Stimulated activated CD4-positive, alpha-beta T cell treated with anti-CD3 and anti-CD28 coated beads, Interleukin-12 subunit alpha, Interleukin-12 subunit beta, amount 100 ng/mL, for 48 hours (primary cell): ENCODE measurements at regions not wholly inside any gene's neighbourhood (a gene's known extent, or its start where the extent isn't known, plus 50 kb on each side); places are given as distances from the start of the nearest gene placed in this dataset.
A peak's percentile ranks its signal among the peaks of the same experiment; 100 is the strongest.

Experiments
- DNase-seq, 3 donors: peaks; one replicate each; pipeline ENCODE4 v3.0.0-alpha.2; 2020; ENCODE audit warnings: low read depth in 2 of 3, low spot score in 1 of 3

DNA sequence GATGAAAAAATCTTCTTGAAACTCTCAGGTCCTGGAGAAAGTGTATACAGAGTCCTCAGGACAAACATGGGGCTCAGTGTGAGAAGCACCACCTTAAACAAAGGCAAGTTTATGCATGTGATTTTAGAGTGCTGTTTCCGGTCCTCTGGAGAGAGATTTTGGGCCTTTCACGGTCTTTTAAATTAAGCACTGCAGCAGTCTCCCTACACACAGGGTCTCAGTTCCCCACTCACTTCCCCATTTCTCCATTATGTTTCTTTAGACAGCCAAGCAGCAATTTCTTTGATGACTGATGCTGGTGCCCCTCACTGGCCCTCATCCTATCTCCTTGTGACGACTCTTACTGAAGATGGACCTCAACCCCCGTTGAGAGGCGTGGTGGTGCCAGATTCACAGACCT lies 220.2 kb upstream of the CLINT1 start:
- no peak for DNase-seq

DNA sequence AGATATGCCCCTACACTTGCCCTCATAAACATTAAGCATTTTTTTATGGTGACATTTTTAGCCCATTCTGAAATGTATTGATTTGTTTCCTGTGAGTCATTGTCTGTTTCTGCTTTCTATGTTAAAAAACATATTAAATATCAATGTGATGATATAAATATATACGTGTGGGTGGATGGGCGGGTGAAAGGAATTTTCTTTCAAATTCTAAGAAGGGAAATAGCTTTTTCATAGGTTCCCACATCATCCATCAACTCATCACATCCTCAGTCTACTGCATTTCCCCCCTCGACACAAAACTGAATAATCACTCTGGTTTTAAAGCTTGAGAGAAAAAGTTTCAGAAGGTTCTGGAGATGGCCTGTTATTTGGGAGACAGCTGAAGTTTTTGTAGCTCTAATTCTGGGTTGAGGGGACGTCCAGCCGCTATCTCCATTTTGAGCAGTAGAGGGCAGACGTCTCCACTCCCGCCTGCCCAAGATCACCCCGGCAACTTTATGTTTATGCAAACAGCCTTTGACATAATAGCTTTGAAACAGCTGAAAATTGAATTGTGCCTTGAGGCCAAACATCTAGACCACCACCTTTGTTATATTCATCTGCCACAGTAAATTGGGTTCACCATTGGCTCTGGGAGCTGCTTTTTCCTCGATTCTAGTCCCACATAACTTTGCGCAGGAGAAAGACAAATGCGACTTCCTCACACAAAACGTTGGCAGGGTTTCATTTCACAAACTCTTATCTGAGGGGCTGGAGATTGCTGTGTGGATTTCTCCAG lies 216.2 kb upstream of the CLINT1 start:
- DNase-seq = peak; percentile 19 to 44 (median 22)

DNA sequence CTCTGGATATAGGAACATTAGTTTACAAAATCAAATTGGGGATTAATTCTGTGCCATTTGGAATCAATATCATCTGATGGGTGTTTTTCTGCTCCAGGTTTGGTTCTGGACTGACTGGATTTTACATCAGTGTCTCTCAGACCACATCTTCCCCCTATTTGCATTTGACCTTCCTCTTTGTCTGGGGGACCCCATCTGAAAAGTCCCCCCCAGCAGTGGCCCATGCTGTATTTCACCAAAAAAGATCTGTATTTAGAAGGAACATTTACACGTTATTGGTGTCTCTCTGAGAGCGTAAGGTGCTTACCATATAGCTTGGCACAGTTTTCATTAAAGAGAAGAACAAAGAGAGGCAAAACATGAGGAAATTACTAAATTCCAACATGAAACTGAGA lies 215.6 kb upstream of the CLINT1 start:
- DNase-seq = no peak

DNA sequence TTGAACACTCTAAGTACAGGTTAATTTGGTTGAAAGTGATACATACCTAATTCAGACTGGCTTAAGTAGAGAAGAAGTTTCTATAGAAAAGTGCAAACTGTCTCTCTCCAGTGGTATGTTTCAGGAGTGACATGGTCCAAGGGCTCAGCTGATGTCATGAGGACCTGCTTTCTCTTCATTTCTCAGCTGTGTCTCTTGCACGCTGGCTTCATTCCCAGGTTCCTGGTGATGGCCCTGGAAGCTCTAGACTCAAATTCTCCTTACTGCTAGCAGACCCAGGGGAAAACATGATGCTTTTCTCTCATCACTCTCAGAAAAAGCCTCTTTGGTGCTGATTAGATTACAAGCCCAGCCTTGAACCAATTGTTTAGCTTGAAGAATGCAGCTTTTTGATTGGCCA lies 211.9 kb upstream of the CLINT1 start:
- DNase-seq = no peak

DNA sequence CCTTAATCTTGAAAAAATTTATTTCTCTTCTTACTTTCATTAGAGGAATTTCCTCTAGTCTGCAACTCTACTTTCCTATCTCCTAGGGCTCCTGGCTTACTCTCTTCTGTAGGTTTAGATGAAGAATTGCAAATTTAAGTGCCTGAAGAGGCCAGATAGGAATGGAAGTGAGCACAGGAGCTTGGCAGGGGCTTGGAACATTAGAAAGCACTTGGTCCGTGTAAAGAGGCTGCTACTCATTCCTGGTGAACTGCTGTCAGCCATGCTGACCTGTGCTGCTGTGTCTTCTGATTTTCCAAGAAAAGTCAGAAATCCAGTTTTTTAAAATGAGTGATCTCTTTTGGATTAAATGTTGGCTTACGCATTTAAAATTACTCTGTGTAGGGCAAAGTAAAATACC lies 210.9 kb upstream of the CLINT1 start:
- no peak for DNase-seq

DNA sequence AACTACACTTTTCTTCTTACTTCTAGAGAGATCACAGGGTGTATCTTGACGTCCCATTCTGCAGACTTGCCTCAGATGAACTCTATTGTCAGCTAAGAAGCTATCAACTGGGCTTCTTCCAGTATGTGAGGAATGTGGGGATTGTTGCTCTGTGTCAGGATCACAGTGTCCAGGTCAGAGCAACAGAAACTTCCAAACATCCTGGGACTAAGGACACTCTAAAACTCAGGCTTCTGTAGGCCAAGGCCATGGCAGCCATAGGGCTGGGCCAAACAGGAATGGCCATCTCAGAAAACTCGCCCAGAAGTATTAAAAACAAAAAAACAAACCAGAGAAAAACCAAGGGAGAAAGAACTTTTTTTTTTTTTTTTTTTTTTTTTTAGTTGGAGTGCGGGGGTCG lies 210.0 kb upstream of the CLINT1 start:
- no peak for DNase-seq

DNA sequence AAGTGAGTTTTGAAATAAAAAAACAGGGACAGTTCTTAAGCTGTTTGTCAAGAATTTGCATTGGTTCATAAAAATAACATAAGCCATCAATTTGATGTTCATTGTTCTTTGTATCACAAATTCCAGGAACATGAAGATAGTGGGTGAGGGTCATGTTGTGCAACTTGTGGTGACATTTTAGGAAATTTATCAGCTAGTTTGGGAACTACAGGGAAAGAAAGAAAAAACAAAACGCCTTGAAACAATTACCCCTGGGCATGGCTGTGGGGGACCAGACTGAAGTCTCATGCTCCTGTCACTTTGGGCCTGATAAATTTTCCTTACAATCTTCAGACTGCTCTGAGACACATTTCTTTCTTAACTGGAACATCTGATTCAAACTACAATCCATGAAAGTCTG lies 207.1 kb upstream of the CLINT1 start:
- no peak for DNase-seq

DNA sequence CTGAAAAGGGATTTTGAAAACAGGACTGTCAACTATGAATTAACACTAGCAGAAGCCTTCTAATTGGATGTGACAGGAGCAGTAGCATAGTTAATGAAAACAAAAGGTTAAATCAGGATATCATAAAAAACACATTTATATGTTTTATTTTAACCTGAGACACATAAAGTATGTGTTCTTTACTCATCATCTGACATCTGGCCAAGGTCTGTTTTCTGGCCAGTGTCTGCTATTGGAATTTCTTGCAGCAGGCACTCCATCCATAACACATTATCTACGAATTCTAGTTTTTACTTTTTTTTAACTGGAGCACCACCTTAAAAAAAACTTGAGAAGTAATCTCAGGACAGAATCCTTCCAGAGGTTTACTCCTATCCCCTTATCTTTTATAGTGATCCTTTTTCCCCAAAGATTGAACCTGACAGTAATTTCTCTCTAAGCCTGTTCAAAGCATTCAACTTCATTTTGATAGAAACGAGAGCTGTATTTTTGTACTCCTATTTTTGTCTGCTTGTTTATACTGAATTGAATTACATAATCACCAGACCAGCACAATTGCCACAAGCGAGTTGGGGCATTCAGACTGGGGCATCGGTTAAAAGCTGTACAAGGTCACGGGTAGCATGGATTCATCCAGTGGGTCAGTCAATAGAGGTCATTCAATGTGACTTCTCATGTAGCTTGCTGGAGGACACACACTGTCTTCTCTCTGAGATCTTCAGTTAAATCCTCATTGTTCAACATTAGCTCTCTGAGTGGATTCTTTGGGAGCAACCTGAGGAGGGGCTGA lies 205.6 kb upstream of the CLINT1 start:
- DNase-seq = no peak

DNA sequence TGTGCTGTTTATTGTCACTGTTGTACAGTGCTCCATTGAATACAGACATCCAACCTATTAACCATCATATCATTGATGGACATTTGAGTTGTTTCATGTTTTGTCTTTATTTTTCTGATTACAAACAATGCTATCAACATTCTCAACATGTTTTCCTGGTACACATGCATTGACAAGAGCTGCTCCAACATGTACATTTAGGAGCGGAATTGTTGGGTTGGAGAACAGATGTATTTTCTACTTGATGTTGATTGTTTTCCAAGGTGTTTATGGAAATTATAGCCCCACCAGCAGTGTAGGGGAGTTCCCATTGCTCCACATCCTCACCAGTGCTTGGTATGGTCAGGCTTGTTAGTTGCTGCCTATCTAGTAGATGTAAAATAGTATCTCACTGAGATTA lies 204.1 kb upstream of the CLINT1 start:
- DNase-seq = no peak

DNA sequence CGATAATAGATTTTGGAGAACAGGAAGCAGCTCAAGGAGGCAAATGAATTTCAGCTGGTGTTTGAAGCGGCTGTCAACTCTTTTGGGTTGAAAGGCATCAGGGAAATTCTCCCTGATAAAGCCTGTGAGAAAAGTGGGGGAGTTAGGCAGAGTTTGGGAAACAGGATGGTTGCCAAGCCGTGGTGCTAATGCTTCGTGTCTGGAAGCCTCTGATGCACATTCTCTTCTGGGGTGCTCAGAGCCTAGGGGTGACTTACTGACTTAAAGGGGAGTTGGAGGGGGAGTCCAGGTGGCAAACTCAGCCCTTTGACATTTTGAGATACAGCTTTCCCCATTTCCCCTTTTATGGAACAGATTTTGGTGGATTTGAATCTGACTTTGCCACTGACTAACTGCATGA lies 202.5 kb upstream of the CLINT1 start:
- DNase-seq = no peak

DNA sequence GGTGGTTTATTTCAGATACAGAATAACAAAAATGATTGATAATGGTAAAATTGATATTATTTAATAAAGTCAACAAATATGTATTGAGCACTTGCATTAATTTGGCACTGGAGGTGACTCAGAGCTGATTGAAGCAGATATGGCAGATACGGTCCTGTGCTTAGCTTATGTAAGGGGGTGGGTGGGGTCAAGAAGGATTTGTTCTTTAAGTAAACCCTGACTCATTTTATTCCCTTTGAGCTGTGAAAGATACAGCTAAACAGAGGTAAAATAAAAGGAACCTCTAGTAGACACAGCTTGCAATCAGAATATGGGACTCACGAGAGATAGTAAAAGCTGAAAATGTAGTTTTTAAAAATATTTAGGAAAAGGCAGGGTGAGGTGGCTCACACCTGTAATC lies 201.3 kb upstream of the CLINT1 start:
- DNase-seq = no peak

DNA sequence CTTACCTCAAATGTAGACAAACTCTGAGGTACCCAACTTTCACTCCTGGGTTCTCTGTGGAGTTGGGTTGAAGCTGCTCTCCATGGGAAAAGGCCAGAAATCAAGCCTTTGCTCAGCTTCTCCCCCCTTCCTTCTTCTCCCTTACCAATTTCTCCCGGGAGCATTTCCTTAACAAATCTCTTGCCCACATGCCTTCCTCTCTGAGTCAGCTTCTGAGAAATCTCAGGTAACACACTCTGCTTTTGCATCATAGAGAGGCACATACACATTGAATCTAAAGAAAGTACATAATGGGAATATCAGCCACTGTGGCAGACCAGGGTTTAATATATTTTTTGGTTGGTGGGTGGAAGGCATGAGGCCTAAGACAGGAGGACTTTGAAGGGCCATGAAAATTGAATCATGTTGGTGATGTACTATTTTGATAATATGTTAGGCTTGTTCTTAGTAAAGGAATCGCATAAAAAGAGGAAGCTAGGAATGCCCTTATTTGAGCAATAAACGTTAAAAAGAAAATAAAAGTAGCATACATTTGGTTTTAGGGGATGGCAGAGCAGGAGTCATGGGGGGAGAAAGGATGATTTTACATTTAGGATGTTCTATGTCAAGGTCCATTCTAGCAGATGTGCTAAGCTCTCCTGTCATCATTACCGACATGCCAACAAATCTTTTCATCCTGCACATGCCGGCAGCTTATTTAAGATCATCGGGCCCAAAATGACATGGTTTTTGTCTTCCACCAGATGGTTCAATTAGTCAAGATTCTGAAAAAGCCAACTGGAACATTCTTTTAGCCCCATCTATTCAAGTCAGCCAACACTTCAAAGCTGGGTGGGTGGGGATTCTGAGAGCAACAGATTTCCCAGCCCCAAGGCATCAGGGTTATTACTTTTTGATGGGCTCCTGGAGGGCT lies 199.5 kb upstream of the CLINT1 start:
- DNase-seq = no peak

DNA sequence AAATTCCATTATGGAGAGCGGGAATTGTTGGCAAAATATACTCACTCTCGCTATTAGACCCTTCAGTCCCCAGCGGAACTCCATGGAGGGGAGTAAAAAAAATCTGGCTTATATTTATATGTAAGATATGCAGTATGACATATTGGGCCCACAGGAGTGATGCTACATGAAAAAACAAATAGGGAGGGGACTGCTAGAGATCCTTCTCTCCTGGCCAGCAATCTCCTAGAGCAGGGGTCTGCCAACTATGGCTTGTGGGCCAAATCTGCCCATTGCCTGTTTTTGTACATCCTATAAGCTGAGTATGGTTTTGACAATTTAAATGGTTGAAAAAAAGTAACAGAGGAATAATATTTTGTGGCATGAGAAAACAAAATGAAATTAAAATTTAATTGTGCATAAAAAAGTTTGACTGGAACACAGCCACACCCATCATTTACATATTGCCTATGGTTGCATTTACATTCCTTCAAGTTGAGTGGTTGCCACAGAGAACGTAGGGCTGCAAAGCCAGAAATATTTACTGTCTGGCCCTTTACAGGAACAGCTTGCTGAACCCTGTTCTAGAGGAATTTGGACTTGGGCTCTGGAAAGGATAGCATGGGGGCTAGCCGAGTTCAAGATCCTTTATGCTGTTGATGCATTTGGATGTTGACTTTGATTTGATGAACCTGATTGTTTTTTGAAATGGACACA lies 197.3 kb upstream of the CLINT1 start:
- DNase-seq = no peak

DNA sequence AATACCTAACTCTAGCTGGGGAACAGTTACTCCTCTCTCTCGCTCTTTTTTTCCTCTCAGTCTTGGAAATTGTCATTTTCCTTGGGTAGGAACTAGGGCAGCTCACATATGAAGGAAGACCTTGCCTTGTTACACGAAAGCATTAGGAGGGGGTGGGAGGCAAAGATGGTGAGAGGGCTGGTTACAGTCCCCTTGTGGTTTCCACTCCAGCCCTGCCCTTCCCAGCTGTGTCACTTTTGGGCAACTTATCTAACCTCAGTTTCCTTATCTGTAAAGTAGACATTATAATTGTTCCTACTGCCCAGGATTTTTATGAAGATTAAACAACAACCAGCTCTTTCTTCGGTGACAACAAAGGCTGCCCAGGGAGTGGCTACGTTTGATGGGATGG lies 196.2 kb upstream of the CLINT1 start:
- DNase-seq = no peak

DNA sequence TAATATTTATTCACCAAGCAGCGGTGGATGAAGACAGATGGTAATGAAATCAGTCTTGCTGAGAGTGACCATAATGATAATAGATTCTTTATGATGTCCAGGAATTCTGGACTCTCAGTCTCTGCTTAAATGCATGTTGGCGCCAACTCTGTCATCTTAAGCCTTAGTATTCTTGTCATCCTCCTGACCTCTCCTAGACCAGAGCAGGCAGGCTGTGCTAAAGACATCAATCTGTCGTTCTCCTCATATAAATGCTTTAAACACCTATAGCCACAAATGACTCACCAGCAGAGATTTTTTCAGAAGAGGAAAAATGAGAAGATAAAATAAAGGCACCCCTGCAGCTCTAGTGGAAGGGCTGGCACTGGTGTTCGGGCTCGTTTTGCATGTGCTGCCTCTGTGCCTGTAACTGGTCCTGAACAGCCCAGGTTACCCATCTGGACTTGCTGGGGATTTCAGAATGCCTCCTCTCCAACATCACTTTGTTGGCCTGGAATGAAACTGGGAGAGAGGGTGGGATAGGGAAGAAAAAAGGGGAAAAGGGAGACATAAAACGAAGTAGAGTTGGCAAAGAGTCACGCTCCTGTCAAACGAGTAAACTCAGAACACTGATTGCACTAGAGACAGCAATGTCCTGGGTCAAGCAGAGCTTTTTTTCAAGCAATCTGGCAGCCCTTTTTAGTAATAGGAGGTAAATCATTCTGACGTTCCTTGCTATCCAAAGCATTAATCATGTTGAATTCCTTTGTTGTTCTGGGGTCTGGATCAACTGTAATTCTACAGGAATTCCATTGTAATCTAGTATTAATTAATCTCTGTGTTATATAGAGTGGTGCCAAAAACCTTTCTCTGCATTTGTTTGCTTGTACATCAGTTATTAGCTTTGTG lies 195.5 kb upstream of the CLINT1 start:
- no peak for DNase-seq

DNA sequence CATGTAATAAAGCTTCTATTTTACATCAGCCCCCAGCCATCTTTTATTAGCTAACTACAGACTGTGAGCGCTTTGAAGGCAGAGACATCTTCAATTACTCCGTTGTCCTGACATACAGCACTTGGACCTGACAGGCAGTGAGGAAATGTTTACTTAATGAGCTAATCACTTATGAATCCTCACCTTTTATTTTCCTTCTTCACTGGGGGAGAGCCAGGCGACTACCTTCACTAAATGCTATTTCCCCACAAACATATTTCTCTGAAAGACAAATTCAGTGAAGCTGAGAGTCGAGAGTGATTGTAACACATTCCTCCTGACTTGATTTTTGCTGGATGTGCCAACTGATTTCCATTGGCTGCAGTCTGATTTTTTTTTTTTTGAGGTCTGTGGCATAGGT lies 192.1 kb upstream of the CLINT1 start:
- no peak for DNase-seq

DNA sequence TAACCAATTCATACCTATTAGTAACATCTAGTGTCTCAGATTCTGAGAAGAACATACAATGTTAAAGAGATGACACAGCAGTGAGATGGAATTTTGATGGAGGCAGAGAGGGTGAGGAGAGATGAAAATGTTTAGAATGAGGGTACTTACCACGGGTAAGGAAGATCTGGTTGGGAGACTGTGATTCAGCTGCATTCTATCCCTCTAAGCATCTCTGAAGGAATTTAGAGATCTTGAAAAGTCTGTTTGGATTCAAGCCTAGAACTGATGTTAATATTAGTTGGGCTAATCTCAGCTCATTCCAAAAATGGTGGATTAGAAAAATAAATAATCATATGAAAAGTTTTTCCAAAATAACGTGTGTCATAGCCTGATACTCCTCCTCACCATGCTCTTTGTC lies 191.5 kb upstream of the CLINT1 start:
- DNase-seq = no peak

DNA sequence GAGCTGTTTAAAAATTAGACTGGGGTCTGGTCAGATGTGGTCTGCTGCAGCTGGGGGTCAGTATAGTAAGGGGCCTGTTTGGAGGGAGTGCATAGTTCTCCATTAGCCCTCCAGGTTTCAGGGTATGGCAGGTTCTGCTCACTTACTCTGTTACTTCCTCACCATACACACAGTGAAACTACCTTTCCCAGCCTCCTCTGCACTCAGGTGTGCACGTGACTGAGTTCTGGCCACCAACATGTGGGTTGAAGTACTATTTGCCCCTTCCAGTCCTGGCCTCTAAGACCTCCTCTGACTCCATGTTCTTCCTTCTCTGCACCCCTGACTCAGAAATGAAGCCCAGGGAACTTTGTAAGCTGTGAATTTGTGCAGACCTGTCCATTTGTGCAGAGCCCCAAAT lies 190.5 kb upstream of the CLINT1 start:
- DNase-seq = no peak

DNA sequence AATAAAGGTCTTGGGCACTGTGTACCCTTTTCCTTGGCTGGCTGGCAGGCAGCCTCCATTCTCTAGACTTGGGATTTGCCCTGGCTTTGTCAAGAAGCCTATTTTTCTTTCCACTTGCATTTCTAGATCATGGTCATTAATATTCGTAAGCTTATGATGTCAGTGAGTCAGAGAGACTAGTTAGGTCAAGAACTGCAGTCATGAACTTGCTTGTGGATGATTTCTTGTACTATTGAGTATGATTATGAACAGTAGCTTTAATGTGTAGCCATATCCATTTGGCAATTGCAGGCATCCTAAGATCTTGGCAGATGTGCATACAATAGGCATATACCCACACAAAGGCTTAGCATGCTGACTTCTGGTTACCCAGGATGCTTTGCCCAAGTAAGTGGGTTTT lies 186.8 kb upstream of the CLINT1 start:
- DNase-seq = no peak

DNA sequence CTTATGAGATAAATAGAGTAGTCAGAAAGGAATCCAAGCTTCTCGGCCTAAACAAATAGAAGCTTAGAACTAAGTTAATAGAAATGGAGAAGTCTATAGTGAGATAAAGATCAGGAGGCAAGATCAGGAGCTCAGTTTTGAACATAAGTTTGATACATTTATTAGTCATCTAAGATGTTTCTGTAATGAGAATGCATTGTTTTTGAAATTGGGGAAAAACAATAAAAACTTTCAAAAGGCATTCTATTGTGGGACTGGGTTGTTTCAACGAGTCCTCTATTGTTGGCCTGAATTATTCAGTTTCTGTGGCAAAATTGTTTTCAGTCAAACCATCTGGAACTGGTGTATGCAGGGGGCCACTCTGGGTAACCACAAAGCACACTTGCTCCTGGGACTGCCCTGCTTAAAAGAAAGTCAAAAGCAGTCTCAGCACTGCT lies 181.0 kb upstream of the CLINT1 start:
- DNase-seq = no peak
